GM23248 (cell line): ENCODE measurements at regions not wholly inside any gene's neighbourhood (a gene's known extent, or its start where the extent isn't known, plus 50 kb on each side); places are given as distances from the start of the nearest gene placed in this dataset.

Experiments
- EZH2 ChIP-seq: fragments of 200-600 bp; sonication (generic); IDR thresholded peaks from 2 replicates; pipeline ENCODE4 v1.6.1; 2018; ENCODE audit warnings: antibody characterized with exemption, mild to moderate bottlenecking; ENCODE audit not compliant: insufficient read depth, poor library complexity, severe bottlenecking
- EZH2phosphoT487 ChIP-seq: fragments of 200-600 bp; sonication (generic); IDR thresholded peaks from 2 replicates; pipeline ENCODE4 v1.6.1; 2018; ENCODE audit warnings: antibody characterized with exemption, moderate library complexity, mild to moderate bottlenecking, low read depth; ENCODE audit not compliant: insufficient read depth

DNA sequence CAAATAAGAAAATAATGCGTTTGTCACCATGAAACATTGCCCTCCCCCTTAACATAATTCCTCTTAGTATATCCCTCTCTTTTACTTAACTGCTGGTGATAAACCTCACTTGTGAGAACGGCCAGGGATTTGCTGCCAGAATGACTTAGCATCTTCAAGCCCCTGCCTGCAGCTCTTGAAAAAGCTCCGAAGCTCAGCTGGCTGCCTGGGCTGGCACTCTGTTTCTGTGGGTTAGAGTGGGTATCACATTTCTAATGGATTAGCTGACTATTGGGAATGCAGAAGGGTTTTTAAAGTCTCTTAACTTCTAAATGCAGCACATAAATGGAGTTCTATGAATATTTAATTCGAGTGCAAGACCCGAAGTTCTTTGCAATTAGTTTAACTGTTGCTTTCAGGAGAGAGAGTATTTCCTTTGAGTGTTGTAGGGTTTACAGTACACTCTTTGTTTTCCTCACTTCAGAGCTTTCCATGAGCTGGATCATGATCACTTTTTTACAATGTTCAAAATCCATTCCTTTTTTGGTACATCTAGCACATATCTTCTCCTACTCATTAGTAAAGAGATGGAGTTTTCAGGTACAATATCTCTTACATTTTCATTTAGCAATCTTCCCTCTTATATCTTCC, 124.7 kb upstream of the RBMS3 start:
- no peak for TF ChIP-seq EZH2
- TF ChIP-seq EZH2phosphoT487 = no peak
